Activated CD8-positive, alpha-beta memory T cell treated with anti-CD3 and anti-CD28 coated beads, Interleukin-2, amount 50 U/mL, for 48 hours (primary cell): ENCODE measurements at regions not wholly inside any gene's neighbourhood (a gene's known extent, or its start where the extent isn't known, plus 50 kb on each side); places are given as distances from the start of the nearest gene placed in this dataset.
A peak's percentile ranks its signal among the peaks of the same experiment; 100 is the strongest.

Source experiments
- DNase-seq: peaks from one replicate; pipeline ENCODE4 v3.0.0-alpha.2; 2020

DNA sequence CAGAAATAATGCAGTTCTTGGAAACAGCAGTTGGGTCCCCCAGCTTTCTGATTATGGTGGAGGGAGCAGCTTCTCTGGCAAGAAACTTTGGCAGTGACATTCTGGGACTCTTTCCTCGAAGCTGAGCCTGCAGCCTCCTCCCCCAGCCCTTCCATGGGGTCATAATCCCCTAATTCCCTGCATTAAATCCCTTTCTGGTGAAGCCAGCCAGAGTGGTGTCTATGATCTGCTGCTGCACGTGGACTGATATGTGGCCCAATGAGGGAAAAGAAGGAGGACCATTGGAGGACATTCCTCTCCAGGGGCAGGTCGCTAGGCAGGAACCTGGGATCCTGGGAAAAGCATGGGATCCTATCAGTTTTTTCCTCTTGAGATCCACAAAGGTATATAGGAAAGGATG is 470.5 kb downstream of the RPS24 start:
- no peak for DNase-seq

DNA sequence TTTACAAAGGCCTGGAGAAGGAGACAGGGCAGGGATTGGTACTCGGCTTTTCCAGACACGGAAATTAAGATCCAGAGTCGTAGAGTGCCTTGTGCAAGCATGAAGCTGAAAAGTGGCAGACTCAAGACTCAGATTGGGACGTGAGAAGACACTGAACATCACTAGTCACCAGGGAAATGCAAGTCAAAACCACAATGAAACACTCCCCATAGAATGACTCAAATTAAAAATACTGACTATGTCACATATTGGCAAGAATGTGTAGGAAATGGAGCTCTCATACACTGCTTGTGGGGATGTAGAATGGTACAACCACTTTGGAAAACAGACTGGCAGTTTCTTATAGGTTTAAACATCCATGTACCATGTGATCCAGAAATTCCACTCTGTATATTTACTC is 472.0 kb downstream of the RPS24 start:
- no peak for DNase-seq

DNA sequence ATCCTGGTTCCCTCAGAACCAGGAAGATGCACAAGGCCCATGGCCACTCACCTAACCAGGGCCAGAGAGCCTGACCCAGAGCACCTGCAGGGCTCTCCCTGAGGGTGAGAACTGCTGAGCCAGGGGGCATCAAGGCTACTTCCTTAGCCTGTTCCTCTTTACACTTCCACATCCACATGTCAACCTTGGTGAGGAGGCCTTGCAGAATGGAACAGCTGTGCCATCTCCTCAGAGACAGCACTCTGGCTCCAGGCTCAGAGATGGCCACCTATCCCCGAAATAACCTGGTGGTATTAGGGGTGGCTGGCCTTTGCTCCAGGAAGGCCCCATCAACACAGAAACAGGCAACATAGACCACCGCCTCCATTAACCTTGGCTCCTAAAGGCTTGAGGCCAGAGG is 473.0 kb downstream of the RPS24 start:
- DNase-seq: no peak

DNA sequence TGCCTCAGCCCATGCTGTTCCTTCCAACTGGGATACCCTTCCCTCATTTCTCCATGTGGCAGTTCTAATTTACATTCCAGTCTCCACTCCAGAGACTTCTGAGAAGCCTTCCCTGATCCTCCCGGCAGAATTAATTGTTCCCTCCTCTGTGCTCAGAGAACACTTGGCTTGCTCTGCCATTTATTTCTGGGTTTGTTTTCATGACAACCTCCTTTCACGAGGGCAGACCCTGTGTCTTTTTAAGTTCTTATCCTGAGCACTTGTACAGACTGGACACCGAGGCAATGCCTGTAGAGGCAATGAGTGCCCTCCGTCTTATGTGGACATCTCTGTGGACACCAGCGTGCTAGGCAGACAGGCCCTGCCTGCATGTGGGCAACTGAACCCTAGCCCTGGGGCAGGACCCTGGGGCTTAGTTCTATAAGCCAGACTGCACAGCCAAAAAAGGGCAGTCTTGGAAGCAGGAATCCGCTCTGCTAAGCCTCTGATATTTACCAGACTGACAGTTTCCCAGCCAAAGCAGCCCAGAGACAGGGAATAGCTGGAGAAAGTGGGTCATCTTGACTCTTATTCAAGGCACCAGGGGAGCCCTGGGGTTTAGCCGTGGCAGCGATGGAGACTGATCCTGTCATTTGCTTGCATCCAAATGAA is 474.0 kb downstream of the RPS24 start:
- no peak for DNase-seq

DNA sequence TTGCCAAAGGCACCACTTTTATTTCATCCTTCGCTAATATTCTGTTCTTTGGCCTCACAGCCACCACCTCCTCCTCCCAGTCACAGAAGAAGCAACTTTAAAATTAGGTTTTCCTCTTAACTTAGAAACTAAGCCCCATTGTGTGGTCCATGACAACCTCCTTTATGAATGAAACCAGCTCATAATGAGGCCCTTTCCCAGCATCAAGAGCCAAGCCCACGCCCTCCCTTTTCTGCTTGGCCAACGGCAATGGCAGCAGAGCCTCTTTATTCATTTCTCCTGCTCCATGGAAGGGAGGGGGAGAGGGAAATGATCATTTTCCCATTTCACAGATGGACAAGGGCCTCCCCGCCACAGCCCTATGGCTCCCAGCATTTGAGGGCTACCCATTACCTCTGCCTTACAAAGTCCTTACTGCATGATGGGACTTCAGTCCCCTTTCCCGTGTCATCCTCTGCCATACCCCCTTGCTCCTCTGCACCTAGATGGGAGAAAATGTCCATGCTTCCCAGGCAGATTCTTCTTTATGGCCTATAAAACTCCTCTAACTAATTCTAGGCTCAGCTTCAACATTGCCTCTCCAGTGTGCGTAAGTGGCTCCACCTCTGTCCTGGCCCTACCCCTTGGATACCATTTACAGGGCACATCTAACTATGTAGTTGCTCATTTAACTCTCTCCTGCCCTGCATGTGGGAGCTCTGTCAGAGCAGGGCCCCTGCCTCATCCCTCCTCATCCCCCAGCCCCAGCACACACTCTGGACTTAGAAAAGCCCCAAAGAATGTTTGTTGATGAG is 475.5 kb downstream of the RPS24 start:
- peak; percentile 22 for DNase-seq

DNA sequence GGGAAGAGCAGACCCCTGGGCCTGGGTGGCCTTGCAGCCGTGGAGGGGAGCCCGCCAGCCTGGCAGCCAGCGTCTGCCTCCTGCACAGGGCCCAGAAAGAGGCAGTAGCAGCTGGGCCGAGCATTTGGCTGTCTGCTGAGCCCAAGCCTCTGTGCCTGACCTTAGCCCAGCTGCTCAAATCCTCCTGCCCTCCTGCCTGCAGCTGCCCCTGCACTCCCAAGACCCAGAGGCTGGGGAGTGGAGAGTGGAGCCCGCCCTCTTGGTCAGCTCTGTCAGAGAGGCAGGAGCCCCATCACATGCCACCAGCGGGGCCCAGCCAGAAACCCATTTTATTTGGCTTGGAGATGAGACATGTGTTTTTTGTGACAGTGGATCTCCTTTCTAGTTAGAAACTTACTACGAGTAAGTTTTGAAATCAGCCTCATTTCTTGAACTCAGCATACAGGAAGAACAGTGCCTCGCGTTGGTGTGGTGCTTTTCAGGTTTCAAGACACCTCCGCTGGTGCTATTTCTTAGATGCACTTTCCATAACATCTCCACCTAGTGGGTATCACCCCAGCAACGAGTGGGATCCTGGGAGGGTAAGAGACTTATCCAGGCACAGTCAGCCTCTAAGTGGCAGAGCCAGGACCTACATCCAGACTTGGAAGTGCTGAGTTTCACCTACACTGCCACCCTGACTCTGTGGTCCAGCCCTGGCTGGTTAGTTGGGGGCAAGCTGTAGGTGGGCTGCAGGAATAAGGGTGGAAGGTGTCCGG is 477.1 kb downstream of the RPS24 start:
- DNase-seq: peak; percentile 39

DNA sequence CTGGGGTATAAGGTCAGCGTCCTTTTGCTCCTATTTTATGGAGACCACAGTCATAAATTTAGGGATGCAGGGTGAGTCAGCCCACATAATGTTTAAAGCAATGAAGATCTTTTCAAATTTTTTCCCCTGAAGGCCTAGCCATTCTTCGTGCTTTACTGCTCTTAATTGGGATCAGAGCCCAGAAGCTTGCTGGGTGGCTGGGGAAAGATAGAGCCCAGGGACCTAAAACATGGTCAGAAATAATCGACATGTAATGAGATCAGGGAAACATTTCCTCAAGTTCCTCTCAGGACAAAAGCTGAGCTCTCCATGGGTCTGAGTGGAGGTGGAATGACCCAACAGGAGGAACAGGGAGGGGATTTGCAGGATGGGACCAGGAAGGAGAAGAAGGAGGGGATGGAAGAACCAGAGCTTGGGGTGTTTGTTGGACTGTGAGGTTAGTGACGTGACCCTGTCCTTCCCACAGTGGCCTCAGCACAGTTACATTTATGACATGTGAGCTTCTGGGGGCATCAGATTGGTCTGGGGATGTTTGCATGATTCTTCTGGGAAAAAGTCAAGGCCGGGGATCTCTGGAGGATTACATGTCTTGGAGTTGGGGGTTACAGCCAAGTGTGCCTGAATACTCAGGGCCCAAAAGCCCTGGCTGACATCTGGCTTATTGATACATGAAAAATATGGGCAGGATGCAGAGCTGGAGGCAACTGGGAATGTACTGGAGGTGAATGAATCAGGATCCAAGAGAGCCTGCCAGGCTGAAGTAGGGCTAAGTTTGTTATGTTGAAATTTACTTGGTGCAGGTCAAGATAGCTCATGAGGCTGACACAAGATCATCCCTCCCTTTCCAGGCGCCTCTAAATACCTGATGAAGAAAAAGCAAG is 477.9 kb downstream of the RPS24 start:
- DNase-seq: peak; percentile 41

DNA sequence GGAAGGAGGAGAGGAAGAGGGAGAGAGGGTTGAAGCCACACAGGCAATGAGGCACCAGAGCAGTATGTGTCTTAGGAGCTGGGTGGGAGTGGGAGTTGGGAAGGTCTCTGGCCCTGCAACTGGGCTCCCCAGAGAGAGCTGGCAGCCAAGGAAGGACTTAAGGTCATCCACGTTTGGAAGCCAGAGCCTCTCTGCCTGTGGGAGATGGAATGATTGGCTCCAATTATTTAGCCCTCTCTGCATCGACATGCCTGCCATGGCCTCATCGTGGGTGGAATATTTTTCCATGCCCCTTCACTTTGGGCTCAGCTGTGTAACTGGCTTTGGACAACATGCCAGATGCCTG is 478.5 kb downstream of the RPS24 start:
- DNase-seq: peak; percentile 12

DNA sequence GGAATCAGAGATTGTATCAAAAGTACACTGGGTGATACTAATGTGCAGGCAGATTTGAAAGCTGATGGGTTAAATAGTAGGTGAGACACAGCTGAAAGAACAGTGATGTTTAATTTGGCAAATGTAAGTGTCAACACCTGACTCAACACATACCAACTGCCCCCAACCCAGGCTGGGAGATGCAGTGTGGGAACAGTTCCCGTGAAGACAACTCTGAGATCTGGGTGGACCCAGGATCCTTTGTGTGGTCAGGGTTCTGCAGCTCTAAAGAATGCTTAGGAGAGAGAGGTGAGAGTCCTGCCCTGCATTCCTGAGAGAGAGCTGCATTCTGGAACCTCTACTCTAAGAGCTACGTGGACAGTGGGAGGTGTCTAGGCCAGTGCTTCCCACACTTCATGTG is 479.7 kb downstream of the RPS24 start:
- DNase-seq: peak; percentile 30

DNA sequence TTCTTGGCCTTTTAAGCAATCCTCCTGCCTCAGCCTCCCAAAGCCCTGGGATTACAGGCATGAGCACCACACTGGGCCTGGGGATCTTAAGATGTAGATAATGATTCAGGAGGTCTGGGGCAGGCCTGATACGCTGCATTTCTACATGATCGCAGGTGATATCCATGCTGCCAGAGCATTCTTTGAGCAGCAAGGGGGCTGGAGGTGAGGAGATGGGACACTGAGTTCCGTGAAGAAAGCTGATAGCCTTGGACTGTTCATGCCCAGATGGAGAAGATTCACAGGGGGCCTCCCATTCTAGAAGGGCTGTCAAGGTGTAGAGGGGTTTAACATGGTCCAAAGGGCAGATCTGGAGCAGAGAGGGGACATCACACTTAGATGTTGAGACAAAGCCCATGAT is 480.3 kb downstream of the RPS24 start:
- DNase-seq: peak; percentile 20

DNA sequence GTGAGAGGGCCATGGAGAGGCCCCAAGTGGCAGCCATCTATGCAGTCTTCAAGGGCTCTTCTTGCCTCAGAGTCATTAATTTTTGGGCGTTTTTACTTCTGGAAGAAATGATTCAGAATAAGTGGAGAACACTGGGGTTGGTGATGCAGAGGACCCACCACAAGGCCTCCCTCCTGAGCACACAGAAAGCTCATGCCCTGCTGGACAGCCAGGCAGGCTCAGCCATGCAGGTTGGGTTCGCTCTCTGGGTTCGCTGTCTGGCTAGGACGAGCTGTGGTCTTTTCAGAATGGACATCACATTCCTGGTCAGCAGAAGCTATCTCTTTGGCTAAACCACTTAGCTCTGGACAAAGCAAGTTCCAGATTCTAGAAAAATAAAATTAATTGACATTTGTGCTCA is 480.8 kb downstream of the RPS24 start:
- peak; percentile 13 for DNase-seq

DNA sequence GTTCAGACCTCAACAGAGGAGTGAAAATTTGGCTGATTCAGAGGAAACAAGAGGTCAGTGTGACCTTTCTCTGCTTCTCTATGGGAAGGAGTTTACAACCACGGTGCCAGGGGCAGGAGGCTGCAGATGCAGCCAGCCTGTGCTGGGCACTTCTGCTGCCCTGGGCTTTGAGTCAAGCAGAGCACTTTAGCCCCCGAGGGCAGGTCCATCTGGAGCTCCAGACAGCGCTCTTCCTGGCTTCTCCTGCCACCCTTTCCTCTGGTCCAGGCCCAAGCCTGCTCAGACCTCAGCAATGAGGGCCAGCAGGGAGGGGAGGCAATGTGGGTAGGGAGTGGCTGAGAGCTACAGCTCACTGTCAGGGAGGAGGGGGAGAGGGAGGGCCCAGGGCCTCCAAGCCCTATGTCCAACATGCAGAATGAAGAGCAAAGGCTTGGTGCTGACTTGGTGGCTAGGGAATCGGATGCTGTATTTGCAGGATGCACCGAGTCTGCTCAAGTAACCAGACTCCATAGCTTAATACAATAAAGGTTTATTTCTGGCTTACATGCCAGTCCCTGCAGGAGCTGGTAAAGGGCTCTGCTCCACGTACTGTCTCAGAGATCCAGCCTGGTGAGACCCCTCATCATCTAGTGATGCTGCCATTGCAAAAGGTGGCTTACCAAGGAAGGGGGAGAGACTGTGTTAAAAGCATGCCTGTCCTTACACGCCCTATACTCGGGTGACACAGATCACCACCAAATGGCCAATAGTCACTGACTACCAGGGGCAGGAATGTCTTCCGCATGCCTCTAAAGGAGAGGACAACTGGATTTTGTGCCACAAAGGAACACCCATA is 481.6 kb downstream of the RPS24 start:
- DNase-seq: peak; percentile 25

DNA sequence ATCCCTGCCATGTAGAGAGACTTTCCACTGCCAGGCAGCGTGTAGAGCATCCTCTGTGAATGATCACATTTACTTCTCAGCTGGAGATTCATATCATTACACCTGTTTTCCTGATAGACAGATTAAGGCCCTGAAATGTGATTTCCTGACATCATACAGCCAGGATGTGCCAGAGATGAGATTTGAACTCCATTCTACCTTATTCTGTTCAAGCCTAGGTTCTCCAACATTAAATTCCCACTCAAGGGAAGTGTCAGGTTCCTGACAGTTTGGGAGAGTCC is 482.1 kb downstream of the RPS24 start:
- DNase-seq: no peak

DNA sequence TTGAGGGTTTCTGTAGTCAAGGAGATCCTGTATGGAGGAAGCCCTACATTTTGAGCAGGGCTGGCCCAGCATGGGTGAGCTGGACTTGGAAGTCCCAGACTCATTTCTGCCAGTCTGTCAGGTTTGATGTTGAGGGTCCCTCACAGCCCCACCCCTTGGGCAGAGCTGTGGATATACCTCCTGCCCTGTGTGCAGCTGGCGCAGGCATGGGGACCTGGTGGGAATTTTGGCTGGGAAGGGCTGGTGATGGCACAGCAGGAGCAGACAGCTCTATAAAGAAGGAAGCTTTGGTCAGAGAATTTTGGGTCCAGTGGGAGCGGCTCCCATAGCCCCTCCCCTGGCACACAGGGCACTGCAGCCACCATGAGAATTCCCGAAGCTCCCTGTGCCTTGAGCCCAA is 482.6 kb downstream of the RPS24 start:
- DNase-seq: peak; percentile 29

DNA sequence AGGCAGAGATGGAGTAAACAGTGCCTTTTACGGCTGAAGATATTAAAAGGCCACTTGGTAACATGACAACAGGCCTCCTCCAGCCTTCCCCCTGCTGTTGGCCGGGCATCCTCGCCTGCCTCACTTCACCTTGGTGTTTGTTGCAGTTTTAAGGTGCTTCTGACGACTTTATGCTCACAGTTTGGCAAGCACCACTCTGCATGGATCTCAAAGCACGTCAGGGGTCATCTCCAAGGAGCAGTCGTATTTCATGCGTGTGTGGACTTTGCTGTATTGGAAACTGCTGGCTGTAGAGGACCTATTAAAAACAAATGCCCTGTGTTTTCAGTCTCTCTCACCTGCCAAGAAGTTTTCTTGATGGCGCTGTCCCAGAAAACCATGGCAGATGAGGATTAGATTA is 483.1 kb downstream of the RPS24 start:
- DNase-seq: peak; percentile 12

DNA sequence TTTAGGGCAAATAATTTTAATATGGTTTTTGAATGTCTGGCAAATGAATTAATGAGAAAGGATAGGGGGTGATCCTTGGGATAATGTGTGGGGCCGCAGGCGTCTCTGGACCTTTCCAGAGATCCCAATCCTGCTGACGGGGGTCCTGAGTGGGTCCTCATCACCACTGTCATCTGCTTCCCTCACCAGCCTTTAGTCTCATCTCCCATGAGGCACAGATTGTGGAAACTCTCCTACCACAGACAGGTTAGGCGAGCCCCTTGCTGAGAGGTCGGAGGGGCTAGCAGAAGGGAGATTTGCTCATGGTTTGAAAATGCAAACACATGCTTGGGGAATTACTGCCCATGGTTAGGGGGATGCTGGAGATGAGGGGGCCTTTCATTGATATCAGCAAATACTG is 484.6 kb downstream of the RPS24 start:
- DNase-seq: peak; percentile 8

DNA sequence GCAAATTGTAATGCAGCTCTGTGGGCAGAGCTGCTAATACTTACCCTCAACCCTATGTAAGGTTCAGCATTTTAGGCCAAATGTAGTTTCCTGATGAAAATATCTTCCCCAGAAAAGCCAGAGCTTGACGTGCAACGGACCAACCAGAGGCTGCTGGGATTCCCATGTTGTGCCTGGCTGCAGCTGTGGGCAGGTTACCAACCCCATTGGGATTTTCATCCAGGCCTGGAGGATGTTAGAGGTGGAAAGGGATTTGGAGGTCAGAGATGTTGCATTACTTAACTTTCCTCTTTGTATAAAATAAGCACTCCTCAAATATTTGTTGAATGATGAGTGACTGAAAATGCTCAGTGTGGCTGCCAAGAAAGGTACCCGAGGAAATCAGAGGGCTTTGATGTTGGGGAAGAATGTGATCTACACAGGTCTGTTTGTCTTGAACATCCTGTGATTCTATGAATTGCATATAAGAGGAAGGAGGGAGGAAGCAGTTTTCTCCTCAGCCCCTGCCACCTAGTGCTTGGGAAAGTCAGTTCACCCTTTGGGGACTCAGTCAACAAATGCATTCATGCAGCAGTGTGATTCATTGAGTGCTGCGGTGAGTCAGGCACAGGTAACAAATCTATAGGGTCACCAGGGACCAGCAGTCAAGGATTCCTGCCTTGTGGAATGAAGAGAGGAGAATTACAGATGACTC is 487.2 kb downstream of the RPS24 start:
- peak; percentile 44 for DNase-seq

DNA sequence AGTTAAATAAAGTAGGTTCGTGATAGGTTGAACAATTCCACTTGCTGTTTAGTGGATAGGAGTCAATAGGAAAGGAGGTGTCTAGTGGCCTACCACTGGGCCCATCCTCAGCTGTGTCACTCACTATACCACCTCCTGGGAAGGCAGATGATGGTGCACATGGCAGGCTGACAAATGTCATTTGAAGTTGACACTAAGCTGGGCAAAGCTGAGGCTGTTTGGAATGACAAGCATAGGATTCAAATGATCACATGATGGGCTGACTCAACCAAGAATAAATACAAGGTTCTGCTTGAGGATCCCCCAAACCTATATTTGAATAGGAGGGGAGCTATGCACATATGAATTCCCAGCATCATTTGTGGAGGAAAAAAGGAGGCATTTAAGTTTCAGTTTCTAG is 489.8 kb downstream of the RPS24 start:
- DNase-seq: no peak

DNA sequence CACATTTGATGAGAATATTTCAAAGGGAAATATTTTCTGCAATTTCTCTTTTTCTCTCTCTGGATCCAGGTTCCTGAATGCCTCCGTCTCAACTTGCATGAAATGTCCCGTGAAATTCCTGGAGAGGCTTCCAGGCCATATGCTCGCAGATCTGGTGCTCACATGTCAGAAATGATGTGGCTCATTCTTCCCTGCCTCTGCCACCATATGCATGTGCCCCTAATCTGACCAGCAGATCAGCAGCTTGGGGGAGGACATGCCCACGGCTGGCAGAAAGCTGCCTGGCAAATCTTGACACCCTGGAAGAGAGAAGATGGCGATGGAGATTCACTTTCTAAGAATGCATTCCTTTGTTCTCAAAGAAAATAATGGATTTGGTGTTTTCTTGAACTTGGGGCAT is 490.7 kb downstream of the RPS24 start:
- no peak for DNase-seq

DNA sequence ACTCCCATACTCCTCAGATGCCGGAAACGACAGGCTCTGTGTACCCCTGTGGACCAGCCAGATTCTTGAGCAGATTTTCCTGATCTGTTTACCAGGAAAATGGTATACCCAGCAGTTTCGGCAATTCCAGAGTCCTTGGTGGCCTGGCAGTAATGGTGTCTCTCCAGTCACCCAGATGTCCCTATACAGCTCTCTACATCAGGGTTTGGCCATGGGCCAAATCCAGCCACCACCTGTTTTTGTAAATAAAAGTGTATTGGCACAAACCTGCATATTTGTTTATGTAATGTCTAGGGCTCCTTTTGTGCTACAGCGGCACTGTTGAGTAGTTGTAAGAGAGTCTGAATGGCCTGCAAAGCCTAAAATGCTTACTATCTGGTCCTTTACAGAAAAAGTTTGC is 491.3 kb downstream of the RPS24 start:
- DNase-seq: no peak

DNA sequence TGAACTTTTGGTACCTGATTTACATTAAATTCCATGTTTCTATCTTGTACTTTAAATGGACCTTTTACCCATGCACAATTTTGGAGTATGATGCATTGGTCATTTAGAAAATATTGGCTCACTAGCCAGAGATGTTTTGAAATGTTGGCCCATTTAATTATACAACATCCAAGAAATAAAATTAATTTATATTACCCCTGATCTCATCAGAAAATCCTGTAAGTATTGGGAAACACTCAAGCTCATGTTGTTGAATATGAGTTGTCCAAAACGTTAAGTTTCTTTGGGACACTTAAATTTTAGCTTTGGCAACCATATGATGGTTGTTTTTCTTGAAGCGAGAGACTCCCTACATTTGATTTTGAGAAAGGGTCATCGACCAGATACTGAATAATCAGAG is 492.7 kb downstream of the RPS24 start:
- no peak for DNase-seq

DNA sequence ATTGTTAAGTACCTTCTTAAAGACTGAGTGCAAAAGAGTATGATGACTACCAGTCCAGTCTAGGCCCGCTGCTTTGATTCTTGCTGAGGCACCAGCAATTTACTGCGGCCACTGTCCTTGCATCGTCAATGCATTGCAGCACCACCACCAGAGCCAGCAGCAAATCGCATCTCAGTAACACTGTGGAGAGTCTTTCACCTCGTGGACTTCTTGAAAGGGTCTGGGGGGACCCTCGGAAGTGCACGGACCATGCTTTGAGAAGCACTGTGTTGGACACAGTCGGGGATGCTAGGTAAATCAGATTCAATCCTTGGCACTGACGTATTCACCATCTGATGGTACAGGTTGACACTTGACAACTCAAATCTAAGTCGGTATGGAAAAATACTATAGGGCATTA is 493.6 kb downstream of the RPS24 start:
- DNase-seq: no peak
